AG04450 (cell line): ENCODE measurements at regions not wholly inside any gene's neighbourhood (a gene's known extent, or its start where the extent isn't known, plus 50 kb on each side); places are given as distances from the start of the nearest gene placed in this dataset.

Source experiments
- CTCF ChIA-PET: fragments of 300-600, 350-600 bp; formaldehyde crosslinking; extraction: SDS; loops from one replicate; lab custom pipeline; 2022; ENCODE audit warnings: antibody characterized with exemption, inconsistent platforms; lab: Charles Lee
- POLR2A ChIA-PET: fragments of 350-600 bp; formaldehyde crosslinking; extraction: SDS; loops from one replicate; lab custom pipeline; 2021; ENCODE audit warnings: antibody characterized with exemption, inconsistent platforms; lab: Yijun Ruan, JAX
- DNase-seq: peaks from one replicate; pipeline ENCODE4 v3.0.0-alpha.2; 2011; ENCODE audit warnings: low read depth, low spot score
- H3K27ac ChIP-seq: one replicate; pipeline ENCODE4 v1.5.1; 2012; ENCODE audit warnings: low read depth, low read length, control low read depth
- H3K27me3 ChIP-seq: one replicate; pipeline ENCODE4 v1.6.0; 2012; ENCODE audit warnings: low read length; ENCODE audit not compliant: control insufficient read depth, insufficient read depth
- H3K4me3 ChIP-seq: 2 replicates; pipeline ENCODE4 v1.5.1; 2011; ENCODE audit warnings: mild to moderate bottlenecking, low read depth, low read length, control low read depth
- H3K9me3 ChIP-seq: 2 replicates; pipeline ENCODE4 v1.5.1; 2012; ENCODE audit warnings: low read length; ENCODE audit not compliant: control insufficient read depth, insufficient read depth
- TF ChIP-seq, protein P1 (sequence below): IDR thresholded peaks from 2 replicates; pipeline ENCODE4 v1.5.1; 2011; ENCODE audit warnings: low read depth, low read length, control low read depth, inconsistent platforms

- TF ChIP-seq, protein P1, sequence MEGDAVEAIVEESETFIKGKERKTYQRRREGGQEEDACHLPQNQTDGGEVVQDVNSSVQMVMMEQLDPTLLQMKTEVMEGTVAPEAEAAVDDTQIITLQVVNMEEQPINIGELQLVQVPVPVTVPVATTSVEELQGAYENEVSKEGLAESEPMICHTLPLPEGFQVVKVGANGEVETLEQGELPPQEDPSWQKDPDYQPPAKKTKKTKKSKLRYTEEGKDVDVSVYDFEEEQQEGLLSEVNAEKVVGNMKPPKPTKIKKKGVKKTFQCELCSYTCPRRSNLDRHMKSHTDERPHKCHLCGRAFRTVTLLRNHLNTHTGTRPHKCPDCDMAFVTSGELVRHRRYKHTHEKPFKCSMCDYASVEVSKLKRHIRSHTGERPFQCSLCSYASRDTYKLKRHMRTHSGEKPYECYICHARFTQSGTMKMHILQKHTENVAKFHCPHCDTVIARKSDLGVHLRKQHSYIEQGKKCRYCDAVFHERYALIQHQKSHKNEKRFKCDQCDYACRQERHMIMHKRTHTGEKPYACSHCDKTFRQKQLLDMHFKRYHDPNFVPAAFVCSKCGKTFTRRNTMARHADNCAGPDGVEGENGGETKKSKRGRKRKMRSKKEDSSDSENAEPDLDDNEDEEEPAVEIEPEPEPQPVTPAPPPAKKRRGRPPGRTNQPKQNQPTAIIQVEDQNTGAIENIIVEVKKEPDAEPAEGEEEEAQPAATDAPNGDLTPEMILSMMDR = no peak
- Histone ChIP-seq H3K27me3 (no peaks in the 10 kb centered on the region), H3K4me3 (no peak overlapping the region), H3K27ac (no peak overlapping the region), H3K9me3 (peaks cover 26% of the 10 kb centered on the region)
- CTCF ChIA-PET = no interaction called here
- POLR2A ChIA-PET = no interaction called here
- no peak for DNase-seq
Observed at GRCh38 chr14:61113561-61114225, 132.6 kb downstream of the SLC38A6 start.

DNA sequence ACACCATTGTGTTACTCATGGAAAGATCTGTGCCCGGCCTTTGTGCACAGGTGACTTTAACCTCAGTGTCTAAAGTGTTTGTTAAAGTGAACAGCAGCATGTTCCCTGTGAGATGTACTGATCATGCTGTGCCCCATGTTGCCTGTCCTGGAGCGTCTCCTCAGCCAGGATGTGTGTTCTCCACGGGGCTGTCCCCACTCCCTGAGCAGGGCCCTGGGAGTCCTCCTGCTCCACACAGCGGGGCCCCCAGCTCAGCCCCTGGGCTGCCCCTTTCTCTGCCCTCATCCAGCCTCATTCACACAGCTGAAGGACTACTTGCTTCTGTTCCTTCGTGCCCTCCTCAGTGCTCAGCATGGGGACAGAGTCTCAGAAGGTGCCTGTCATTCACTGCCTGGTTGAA, 131.5 kb downstream of the SLC38A6 start:
- Histone ChIP-seq H3K9me3 (peaks cover 26% of the 10 kb centered on the region), H3K4me3 (no peak overlapping the region), H3K27ac (no peak overlapping the region), H3K27me3 (no peaks in the 10 kb centered on the region)
- no peak for DNase-seq
- ChIA-PET CTCF (no interaction called here), POLR2A (no interaction called here)
- TF ChIP-seq, protein P1 = no peak

DNA sequence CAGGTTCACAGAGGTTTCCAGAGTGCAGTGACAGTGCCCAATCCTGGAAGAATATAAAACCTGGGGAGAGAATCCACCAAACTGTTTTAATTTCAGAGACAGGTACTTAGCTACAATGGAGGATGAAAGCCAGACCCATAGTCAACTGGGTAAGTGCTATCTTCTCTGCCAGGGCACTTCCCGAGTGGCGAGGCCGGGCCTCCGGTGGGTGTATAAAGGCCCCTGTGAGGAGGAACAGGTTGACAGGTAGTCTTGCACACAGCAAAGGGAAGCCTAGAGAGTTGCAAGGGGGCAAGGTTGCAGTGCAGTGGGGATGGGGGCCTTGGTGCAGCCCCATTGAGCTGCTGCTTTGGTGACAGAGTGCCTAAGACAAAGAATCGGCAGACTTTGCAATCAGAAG, 130.7 kb downstream of the SLC38A6 start:
- POLR2A ChIA-PET = no interaction called here
- no peak overlapping the region for H3K4me3 ChIP-seq
- CTCF ChIA-PET = no interaction called here
- no peak for DNase-seq
- TF ChIP-seq, protein P1 = no peak
- H3K27me3 ChIP-seq = no peaks in the 10 kb centered on the region
- peak overlapping the region; percentile 3 for H3K27ac ChIP-seq
- H3K9me3 ChIP-seq = peaks cover 26% of the 10 kb centered on the region

GRCh38 chr14:61111209-61111665, 130.2 kb downstream of the SLC38A6 start:
- TF ChIP-seq, protein P1 = no peak
- no peak for DNase-seq
- Histone ChIP-seq H3K27ac (peak overlapping the region; percentile 3), H3K27me3 (no peaks in the 10 kb centered on the region), H3K4me3 (no peak overlapping the region), H3K9me3 (peaks cover 26% of the 10 kb centered on the region)
- POLR2A ChIA-PET = interaction anchor here (0.6 kb wide), 1 partner anchor 448 kb away, joined by 7 read pairs; no protein-coding TSS in a partner anchor
- CTCF ChIA-PET = no interaction called here

DNA sequence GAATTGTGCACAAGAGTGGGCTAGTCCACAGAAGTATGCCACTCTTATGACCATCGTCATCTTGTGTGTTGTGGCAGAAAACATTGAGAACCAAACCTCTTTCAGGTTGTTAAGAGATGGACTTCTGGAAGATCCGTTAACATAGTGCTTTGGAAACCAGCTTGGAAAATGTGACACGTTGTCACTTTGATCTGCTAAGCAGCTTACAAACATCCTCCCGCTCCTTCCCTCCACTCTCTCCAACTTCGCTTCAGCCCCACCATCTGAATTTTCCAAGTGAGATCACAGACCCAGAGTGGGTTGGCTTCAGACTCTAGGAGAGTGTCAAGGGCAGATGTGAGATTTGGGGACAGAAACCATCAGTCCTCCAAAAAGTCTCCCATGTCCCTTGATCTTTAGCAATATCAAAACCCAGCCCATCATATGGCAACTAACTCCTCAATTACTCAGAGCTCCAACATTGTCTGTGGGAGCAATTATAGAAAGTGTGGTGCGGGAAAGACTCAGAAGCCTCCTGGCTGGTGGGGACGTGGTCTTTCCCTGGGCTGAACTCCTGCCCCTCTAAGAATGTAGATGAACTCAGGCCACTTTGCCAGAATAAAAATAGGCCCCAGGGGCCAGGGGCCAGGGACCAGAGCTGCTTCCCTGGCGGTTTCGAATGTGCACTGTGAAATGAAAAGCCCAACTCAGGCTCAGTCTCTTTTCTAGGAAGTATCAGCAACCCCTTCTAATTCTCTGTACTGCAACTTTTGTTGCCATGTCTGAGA, 129.5 kb downstream of the SLC38A6 start:
- ChIA-PET CTCF (interaction anchor here (0.6 kb wide), 1 partner anchor 143 kb away, joined by 3 read pairs; no protein-coding TSS in a partner anchor), POLR2A (interaction anchor here (0.6 to 1.6 kb wide), 2 partner anchors 35 to 448 kb away, joined by 3 to 7 read pairs; no protein-coding TSS in a partner anchor)
- Histone ChIP-seq H3K4me3 (no peak overlapping the region), H3K27ac (no peak overlapping the region), H3K27me3 (no peaks in the 10 kb centered on the region), H3K9me3 (peaks cover 21% of the 10 kb centered on the region)
- TF ChIP-seq, protein P1 = no peak
- no peak for DNase-seq
